ENCODE measurements at regions not wholly inside any gene's neighbourhood (a gene's known extent, or its start where the extent isn't known, plus 50 kb on each side); places are given as distances from the start of the nearest gene placed in this dataset.

GRCh38 chr1:29958271-29958670, 721.9 kb downstream of the PTPRU start:
- TF ChIP-seq CTCF (IDR thresholded peaks at IDR 0.05; ENCODE audit: low read depth, low read length, missing input control): no peak
- TF ChIP-seq ZBTB33 (IDR thresholded peaks at IDR 0.05): no peak
- TF ChIP-seq ATF3 (IDR thresholded peaks at IDR 0.05): no peak
- TF ChIP-seq TAF1 (conservative IDR thresholded peaks at IDR 0.05): no peak
- no peak for TF ChIP-seq YY1 (IDR thresholded peaks at IDR 0.05)
- no peak for TF ChIP-seq SP1 (IDR thresholded peaks at IDR 0.05)
- TF ChIP-seq MAX (IDR thresholded peaks at IDR 0.05): no peak
- no peak for TF ChIP-seq NR2F2 (IDR thresholded peaks at IDR 0.05)
- TF ChIP-seq FOXA2 (IDR thresholded peaks at IDR 0.05): no peak
- no peak for TF ChIP-seq EGR1 (IDR thresholded peaks at IDR 0.05; ENCODE audit: low read depth in 2 of 2)
- no peak for TF ChIP-seq REST (IDR thresholded peaks at IDR 0.05)
- TF ChIP-seq HNF4A (conservative IDR thresholded peaks at IDR 0.05): no peak
- TF ChIP-seq GABPA (IDR thresholded peaks at IDR 0.05 in 1 of 2, conservative IDR thresholded peaks at IDR 0.05 in 1 of 2): no peak
